T-cell (primary cell): ENCODE measurements at regions not wholly inside any gene's neighbourhood (a gene's known extent, or its start where the extent isn't known, plus 50 kb on each side); places are given as distances from the start of the nearest gene placed in this dataset.

Source experiments
- ATAC-seq, 4 experiments: fragments of 200-7000 bp in 3 of 4; fragments of 150-1000 bp in 1 of 4; cut with Tn5 transposase; replicated peaks in 1 of 4; 1 replicate in 3 of 4; 2 replicates in 1 of 4; pipeline ENCODE4 v1.10.0; 2021; ENCODE audit warnings: moderate library complexity in 3 of 4, mild to moderate bottlenecking in 2 of 4, moderate number of reproducible peaks in 1 of 4
- CTCF ChIA-PET, 2 donors: fragments of 300-600 bp; sonication (Branson Sonifier 250); formaldehyde crosslinking; loops; one replicate each; lab custom pipeline; 2022; ENCODE audit warnings: antibody characterized with exemption in 2 of 2; lab: Charles Lee
- POLR2A ChIA-PET, 2 donors: fragments of 300-600 bp; sonication (Branson Sonifier 250); formaldehyde crosslinking; loops; one replicate each; lab custom pipeline; 2022; ENCODE audit warnings: antibody characterized with exemption in 2 of 2; lab: Charles Lee
- DNase-seq, 35 experiments: peaks; one replicate each; pipeline versions ENCODE4 v3.0.0 to v3.0.0-alpha.2; 2013 to 2023
- H3K27ac ChIP-seq: one replicate; pipeline ENCODE4 v1.5.1; 2013; ENCODE audit warnings: low read length
- H3K27me3 ChIP-seq, 2 experiments: replicated peaks in 1 of 2; 1 replicate in 1 of 2; 2 replicates in 1 of 2; pipeline versions ENCODE4 v1.6.1 to v1.7.0; 2013; ENCODE audit warnings: low read length in 1 of 2, mixed read lengths in 1 of 2; ENCODE audit not compliant: control insufficient read depth in 2 of 2, insufficient read depth in 2 of 2; ENCODE audit errors: extremely low read depth in 1 of 2
- H3K36me3 ChIP-seq, 2 donors: 1 replicate in 1 of 2; 2 replicates in 1 of 2; pipeline versions ENCODE4 v1.6.1 to v1.7.0; 2013; ENCODE audit warnings: low read length in 1 of 2; ENCODE audit not compliant: control insufficient read depth in 2 of 2, insufficient read depth in 1 of 2; ENCODE audit errors: extremely low read depth in 1 of 2
- H3K4me1 ChIP-seq, 2 experiments: 1 replicate in 1 of 2; 2 replicates in 1 of 2; pipeline versions ENCODE4 v1.6.1 to v1.7.0; 2013; ENCODE audit warnings: low read length in 2 of 2, mixed read lengths in 1 of 2; ENCODE audit not compliant: insufficient read depth in 2 of 2, control insufficient read depth in 1 of 2; ENCODE audit errors: extremely low read depth in 1 of 2
- H3K4me3 ChIP-seq, 2 donors: 1 replicate in 1 of 2; 2 replicates in 1 of 2; pipeline versions ENCODE4 v1.5.1 to v1.7.0; 2013; ENCODE audit warnings: mild to moderate bottlenecking in 2 of 2, low read length in 1 of 2, moderate library complexity in 1 of 2; ENCODE audit not compliant: control insufficient read depth in 1 of 2; ENCODE audit errors: extremely low read depth in 1 of 2
- H3K9me3 ChIP-seq: 2 replicates; pipeline ENCODE4 v1.7.0; 2013
- H3K27ac Mint-ChIP-seq, 2 donors: one replicate each; pipeline ENCODE4 v1.8.0; 2020 to 2021; ENCODE audit warnings: mild to moderate bottlenecking in 2 of 2, mixed read lengths in 2 of 2
- H3K27me3 Mint-ChIP-seq, 2 donors: one replicate each; pipeline ENCODE4 v1.8.0; 2021 to 2022; ENCODE audit warnings: mixed read lengths in 2 of 2
- H3K36me3 Mint-ChIP-seq: one replicate; pipeline ENCODE4 v1.8.0; 2021; ENCODE audit warnings: mixed read lengths
- H3K4me1 Mint-ChIP-seq, 3 donors: one replicate each; pipeline ENCODE4 v1.8.0; 2020 to 2022; ENCODE audit warnings: mixed read lengths in 3 of 3, mild to moderate bottlenecking in 1 of 3
- H3K4me3 Mint-ChIP-seq, 3 donors: one replicate each; pipeline ENCODE4 v1.8.0; 2020 to 2022; ENCODE audit warnings: mild to moderate bottlenecking in 3 of 3, mixed read lengths in 3 of 3, moderate library complexity in 3 of 3
- H3K9me3 Mint-ChIP-seq, 3 donors: one replicate each; pipeline ENCODE4 v1.8.0; 2020 to 2022; ENCODE audit warnings: mixed read lengths in 3 of 3
- WGBS: methylation state at CpG from one replicate; pipeline ENCODE4 v1.1.5; 2013; ENCODE audit warnings: missing lambda C conversion rate; ENCODE audit not compliant: insufficient coverage; 5-methylcytosine and 5-hydroxymethylcytosine counted together

DNA sequence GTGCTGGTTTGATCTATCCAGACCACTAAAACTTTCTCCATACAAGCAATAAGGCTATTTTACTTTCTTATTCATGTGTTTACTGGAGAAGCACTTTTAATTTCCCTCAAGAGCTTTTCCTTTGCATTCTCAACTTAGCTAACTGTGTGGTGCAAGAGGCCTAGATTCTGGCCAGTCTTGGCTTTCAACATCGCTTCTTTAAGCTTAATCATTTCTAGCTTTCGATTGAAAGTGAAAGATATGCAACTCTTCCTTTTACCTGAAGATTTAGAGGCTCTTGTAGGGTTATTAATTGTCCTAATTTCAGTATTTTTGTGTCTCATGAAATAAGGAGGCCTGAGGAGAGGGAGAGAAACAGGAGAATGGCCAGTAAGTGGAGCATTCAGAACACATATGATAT lies 234.8 kb upstream of the GADL1 start:
- Mint-ChIP-seq H3K4me3 (no peak overlapping the region), H3K27ac (no peak overlapping the region), H3K4me1 (no peaks in the 10 kb centered on the region), H3K36me3 (no peaks in the 10 kb centered on the region), H3K27me3 (no peaks in the 10 kb centered on the region), H3K9me3 (peaks cover 5 to 11% (median 10%) of the 10 kb centered on the region in 3 donors)
- ChIA-PET POLR2A (interaction anchor here in 1 of 2 donors (0.6 kb wide), 1 partner anchor 78 kb away, joined by 3 read pairs; no protein-coding TSS in a partner anchor), CTCF (no interaction called here)
- Histone ChIP-seq H3K4me1 (no peaks in the 10 kb centered on the region), H3K27ac (no peak overlapping the region), H3K4me3 (no peak overlapping the region), H3K36me3 (no peaks in the 10 kb centered on the region), H3K27me3 (no peaks in the 10 kb centered on the region), H3K9me3 (peaks cover under 1% of the 10 kb centered on the region)
- DNase-seq (no peak), ATAC-seq (no peak)
- WGBS = no CpG with 5 or more reads among the region's 2 CpGs

DNA sequence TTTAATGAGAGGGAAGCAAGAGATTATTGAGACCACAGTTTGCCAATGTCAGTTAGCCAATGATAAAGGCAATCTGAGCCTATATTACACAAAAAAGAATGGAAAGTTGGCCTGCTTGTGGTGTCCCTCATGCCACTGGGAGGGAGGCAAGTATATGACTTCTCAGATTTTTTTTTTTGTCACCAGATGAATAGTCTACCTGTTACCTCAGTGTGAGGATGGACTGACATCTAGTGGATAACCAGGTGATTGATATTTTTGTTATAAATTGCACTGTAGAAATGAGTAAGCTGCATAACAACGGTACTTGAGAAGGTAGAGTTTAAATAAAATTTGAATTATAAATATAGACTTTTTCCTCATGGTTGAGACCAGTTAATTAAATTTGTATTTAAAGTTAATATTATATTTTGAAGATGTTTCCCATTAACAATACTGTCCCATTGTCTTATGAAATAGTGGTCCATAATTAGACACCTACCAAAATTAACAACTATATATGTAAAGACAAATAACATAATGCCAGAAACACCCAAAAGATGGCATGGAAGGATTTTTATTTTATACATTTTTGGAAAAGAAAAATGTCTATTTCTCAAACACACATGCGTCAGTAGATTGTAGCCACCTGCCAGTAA lies 237.8 kb upstream of the GADL1 start:
- H3K9me3 ChIP-seq = no peaks in the 10 kb centered on the region
- Mint-ChIP-seq H3K4me1 (no peaks in the 10 kb centered on the region), H3K4me3 (no peak overlapping the region), H3K27ac (no peak overlapping the region), H3K36me3 (no peaks in the 10 kb centered on the region), H3K9me3 (no peaks in the 10 kb centered on the region), H3K27me3 (peaks cover 0 to 4% of the 10 kb centered on the region in 2 donors)
- no peaks in the 10 kb centered on the region for H3K4me1 ChIP-seq
- ChIA-PET CTCF (interaction anchor here (0.5 to 1.3 kb wide), 10 partner anchors 67 to 1119 kb away, joined by 3 to 5 read pairs (median 3); no protein-coding TSS in a partner anchor), POLR2A (no interaction called here)
- no peak for ATAC-seq
- no peak overlapping the region for H3K27ac ChIP-seq
- H3K27me3 ChIP-seq = no peaks in the 10 kb centered on the region
- peak in 2 of 35 experiments; percentile 11 to 60 for DNase-seq
- no peak overlapping the region for H3K4me3 ChIP-seq
- no CpG with 5 or more reads among the region's 2 CpGs for WGBS
- no peaks in the 10 kb centered on the region for H3K36me3 ChIP-seq

DNA sequence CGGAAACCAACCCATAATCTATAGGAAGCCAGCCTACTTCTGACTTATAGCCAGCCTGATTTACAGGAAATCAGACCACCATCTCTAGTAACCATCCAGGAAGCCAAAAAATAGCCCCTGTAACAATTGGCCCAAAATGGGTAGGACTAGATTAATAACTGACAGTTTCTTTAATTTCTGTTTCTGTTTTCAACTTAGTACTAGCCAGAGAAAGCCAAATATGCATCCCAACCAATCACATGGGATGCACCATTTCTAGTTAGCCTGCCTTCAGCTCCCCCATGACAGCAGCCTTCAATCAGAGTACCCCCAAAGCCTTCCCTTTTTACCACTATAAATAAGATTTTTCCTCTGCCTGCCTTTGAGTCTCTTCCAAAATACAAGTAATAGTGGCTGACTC lies 239.1 kb upstream of the GADL1 start:
- WGBS = no CpG with 5 or more reads among the region's 1 CpG
- no peak overlapping the region for H3K27ac Mint-ChIP-seq
- no peak overlapping the region for H3K4me3 ChIP-seq
- H3K27me3 Mint-ChIP-seq = peaks cover 0 to 4% of the 10 kb centered on the region in 2 donors
- DNase-seq (no peak), ATAC-seq (no peak)
- no peak overlapping the region for H3K4me3 Mint-ChIP-seq
- H3K9me3 ChIP-seq = no peaks in the 10 kb centered on the region
- no peaks in the 10 kb centered on the region for H3K27me3 ChIP-seq
- no peaks in the 10 kb centered on the region for H3K36me3 Mint-ChIP-seq
- H3K36me3 ChIP-seq = no peaks in the 10 kb centered on the region
- no peaks in the 10 kb centered on the region for H3K4me1 ChIP-seq
- H3K4me1 Mint-ChIP-seq = no peaks in the 10 kb centered on the region
- no peak overlapping the region for H3K27ac ChIP-seq
- CTCF ChIA-PET = no interaction called here
- POLR2A ChIA-PET = no interaction called here
- H3K9me3 Mint-ChIP-seq = no peaks in the 10 kb centered on the region

DNA sequence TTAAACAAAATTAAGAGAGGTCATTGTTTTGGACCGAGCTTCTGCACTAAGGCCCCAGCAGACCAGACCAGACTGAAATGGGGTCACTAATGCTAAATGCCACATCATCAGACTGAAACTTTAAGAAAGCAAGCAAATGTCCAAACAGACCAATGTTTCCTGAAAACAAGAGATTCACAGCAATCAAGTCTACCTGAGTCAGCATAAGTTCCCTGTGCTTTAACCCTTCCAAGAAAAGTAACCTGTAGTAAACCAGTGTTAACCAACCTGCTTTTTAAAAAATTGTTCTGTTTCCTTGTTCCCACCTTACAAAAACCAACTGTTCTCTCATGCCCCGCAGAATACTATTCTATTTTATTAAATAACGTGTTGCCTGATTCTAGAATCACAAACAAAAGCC lies 241.1 kb upstream of the GADL1 start:
- H3K9me3 Mint-ChIP-seq = no peaks in the 10 kb centered on the region
- no peak overlapping the region for H3K27ac Mint-ChIP-seq
- no peaks in the 10 kb centered on the region for H3K36me3 Mint-ChIP-seq
- ChIA-PET POLR2A (no interaction called here), CTCF (no interaction called here)
- Histone ChIP-seq H3K9me3 (no peaks in the 10 kb centered on the region), H3K27me3 (no peaks in the 10 kb centered on the region), H3K36me3 (no peaks in the 10 kb centered on the region), H3K4me3 (no peak overlapping the region), H3K27ac (no peak overlapping the region), H3K4me1 (no peaks in the 10 kb centered on the region)
- 100% methylated on average over 1 of the region's 3 CpGs for WGBS
- H3K4me1 Mint-ChIP-seq = no peaks in the 10 kb centered on the region
- no peak overlapping the region for H3K4me3 Mint-ChIP-seq
- ATAC-seq = no peak
- DNase-seq = no peak
- peaks cover 0 to 4% of the 10 kb centered on the region in 2 donors for H3K27me3 Mint-ChIP-seq

DNA sequence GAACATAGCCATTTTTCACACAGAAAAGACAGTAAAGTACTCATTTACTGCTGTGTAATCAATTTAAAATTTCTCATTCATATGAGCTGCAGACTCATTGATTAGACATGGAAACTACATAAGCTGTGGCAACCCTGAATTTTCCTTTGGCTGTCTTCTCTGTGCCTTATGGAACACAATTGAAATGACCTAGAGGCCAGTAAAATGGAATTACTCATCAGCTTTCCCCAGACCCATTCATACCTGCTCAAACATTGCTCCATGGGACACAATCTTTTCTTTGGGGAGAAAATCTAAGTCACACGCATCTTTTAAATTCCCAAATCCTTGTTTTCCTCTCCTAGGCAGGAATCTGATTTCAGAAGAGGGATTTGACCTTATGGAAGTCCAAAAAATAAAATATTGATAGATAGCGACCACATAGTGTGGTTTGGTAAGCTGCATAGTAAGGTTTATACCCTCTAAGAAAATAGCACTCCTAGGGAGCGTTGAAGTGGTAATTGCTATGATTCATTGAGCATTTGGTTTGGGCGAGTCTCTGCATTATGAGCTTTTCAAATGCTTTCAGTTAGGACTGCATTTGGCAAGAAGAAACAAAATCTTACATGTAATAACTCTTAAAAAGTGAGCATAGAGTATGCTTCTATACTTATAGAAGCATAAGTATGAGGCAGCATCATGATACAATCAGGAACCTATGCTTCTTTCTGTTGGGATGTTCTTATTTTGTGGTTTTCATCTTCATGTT lies 243.4 kb upstream of the GADL1 start:
- Histone ChIP-seq H3K36me3 (no peaks in the 10 kb centered on the region), H3K27me3 (no peaks in the 10 kb centered on the region), H3K4me3 (no peak overlapping the region), H3K4me1 (no peaks in the 10 kb centered on the region), H3K27ac (no peak overlapping the region), H3K9me3 (no peaks in the 10 kb centered on the region)
- DNase-seq (no peak), ATAC-seq (no peak)
- CTCF ChIA-PET = interaction anchor here in 1 of 2 donors (0.5 to 0.6 kb wide), 2 partner anchors 368 to 538 kb away, joined by 4 to 5 read pairs; no protein-coding TSS in a partner anchor
- Mint-ChIP-seq H3K27ac (no peak overlapping the region), H3K4me1 (no peaks in the 10 kb centered on the region), H3K36me3 (no peaks in the 10 kb centered on the region), H3K27me3 (peaks cover 0 to 4% of the 10 kb centered on the region in 2 donors), H3K9me3 (no peaks in the 10 kb centered on the region), H3K4me3 (no peak overlapping the region)
- POLR2A ChIA-PET = interaction anchor here in 1 of 2 donors (0.6 to 1.1 kb wide), 2 partner anchors 54 to 263 kb away, joined by 3 read pairs; no protein-coding TSS in a partner anchor
- WGBS = no CpG with 5 or more reads among the region's 4 CpGs

DNA sequence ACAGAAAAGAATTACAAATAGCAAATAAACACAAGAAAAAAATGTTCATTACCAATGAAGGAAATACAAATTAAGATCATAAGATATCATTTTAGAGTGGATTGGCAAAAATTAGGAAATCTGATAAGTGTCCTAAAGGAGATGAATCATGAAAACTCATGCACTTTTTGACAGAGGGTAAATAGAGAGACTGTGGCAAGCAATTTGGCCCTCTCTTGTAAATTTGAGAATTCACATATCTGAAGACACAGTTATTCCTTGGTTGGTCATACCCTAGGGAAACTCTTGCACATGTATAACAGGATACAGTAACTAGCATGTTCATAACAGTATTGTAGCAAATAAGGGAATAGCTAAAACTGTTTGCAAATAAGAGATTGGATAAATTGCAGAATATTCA lies 246.0 kb upstream of the GADL1 start:
- ChIA-PET CTCF (interaction anchor here in 1 of 2 donors (0.6 kb wide), 1 partner anchor 278 kb away, joined by 3 read pairs; no protein-coding TSS in a partner anchor), POLR2A (interaction anchor here (0.6 to 0.7 kb wide), 2 partner anchors 249 to 662 kb away, joined by 3 read pairs; no protein-coding TSS in a partner anchor)
- H3K27me3 ChIP-seq = no peaks in the 10 kb centered on the region
- H3K4me3 ChIP-seq = no peak overlapping the region
- ATAC-seq (no peak), DNase-seq (no peak)
- no peak overlapping the region for H3K27ac ChIP-seq
- H3K4me1 Mint-ChIP-seq = no peaks in the 10 kb centered on the region
- no peaks in the 10 kb centered on the region for H3K9me3 ChIP-seq
- peaks cover 0 to 4% of the 10 kb centered on the region in 2 donors for H3K27me3 Mint-ChIP-seq
- H3K4me3 Mint-ChIP-seq = no peak overlapping the region
- no peak overlapping the region for H3K27ac Mint-ChIP-seq
- no peaks in the 10 kb centered on the region for H3K36me3 ChIP-seq
- H3K4me1 ChIP-seq = no peaks in the 10 kb centered on the region
- H3K9me3 Mint-ChIP-seq = no peaks in the 10 kb centered on the region
- H3K36me3 Mint-ChIP-seq = no peaks in the 10 kb centered on the region
